HG02938 (cell line): ENCODE measurements at regions not wholly inside any gene's neighbourhood (a gene's known extent, or its start where the extent isn't known, plus 50 kb on each side); places are given as distances from the start of the nearest gene placed in this dataset.

Experiments used
- ATAC-seq: cut with Tn5 transposase; IDR thresholded peaks from one replicate; pipeline ENCODE4 v1.9.1; 2021; ENCODE audit warnings: mild to moderate bottlenecking, moderate library complexity; ENCODE audit not compliant: unreplicated experiment

DNA sequence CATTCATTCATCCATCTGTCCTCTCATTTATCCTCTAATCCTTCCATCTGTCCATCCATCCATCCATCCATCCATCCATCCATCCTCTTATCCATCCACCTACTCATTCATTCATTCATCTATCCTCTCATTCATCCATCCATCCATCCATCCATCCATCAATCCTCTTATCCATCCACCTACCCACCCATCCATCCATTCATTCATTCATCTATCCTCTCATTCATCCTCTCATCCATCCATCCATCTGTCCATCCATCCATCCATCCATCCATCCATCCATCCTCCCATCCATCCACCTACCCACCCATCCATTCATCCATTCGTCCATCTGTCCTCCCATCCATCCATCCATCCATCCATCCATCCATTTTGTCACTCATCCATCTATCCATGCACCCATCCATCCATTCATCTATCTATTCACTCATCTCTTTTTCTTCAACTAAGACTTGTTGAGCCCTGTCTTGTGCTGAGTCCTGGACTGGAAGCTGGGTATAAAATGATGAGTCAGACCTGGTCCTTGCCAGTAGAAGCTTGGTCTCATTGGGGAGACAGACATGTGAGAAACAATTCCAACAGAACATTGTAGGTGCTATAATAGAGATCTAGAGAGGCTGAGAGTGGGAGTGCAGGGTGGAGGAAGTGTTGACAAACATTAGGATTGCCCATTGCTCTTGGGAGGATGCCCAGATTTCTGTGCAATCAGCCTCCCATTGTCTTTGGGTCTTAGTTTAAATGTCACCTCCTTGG, 55.0 kb upstream of the IER5L start:
- no peak for ATAC-seq

DNA sequence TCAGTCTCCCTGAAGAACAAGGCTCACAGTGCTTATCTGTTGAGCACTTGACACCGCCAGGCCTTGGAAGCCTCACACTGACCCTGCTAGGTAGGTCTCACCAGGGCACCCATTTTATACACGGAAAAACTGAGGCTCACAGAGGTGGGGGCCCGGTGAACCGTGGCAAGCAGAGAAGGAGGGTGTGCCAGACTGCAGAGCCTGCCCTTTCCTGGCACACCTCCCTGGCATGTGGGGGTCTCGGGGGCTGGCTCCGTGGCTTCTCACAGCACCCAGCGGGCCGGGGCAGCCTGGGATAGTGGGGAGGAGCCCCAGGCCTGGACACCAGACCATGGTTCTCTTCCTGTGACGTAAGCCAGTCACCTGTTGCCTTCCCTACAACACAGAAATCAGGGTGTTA, 53.7 kb upstream of the IER5L start:
- ATAC-seq: no peak

DNA sequence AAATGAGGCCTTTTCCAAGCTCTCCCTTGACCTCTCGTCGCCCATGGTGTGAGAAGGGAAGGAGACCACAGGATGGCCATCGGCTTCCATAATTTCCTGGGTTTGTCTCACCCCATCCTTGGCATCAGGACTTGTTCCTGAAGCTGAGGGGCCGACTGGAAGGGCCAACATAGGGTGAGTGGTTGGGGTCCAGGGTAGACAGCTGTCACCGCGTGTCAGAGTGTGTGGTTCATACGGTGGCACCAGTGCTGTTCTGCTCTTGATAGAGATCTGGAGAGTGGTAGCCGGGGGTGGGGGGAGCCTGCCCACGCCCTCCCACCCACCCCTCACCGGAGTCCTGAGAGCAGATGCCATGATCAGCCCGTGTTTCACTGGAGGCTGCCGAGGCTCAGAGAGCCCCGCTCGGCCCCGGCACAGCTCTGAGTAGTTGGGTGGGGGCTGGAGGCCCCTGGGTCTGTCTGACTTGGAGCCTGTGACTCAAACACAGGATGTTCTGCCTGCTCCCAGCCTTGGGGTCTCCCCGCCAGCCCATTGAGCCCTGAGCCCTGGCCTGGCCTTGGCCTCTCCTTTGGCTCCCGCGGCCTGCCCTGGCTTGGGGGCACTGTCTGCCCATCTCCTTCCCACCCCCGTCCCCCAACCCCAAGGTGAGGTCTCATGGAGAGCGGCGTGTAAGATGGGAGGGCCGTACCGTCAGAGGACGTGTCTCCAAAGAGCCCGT, 53.1 kb upstream of the IER5L start:
- no peak for ATAC-seq

DNA sequence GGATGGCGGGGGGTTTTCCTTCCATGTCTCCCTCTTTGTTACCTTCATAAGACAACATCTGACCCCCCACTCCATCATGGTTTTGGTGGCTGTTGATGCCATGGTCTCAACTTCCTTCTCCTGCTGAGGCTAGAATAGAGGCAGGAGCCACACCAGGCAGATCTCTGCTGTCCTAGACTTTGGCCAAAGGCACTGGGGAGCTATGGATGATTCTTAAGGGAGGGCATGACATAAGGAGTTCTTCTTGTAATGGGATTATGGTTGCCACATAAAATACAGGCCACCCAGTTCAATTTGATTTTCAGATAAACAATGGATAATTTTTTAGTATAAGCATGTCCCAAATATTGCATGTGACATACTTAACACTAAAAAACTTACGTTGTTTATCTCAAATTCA, 52.2 kb upstream of the IER5L start:
- ATAC-seq: no peak
